ENCODE measurements at regions not wholly inside any gene's neighbourhood (a gene's known extent, or its start where the extent isn't known, plus 50 kb on each side); places are given as distances from the start of the nearest gene placed in this dataset.

DNA sequence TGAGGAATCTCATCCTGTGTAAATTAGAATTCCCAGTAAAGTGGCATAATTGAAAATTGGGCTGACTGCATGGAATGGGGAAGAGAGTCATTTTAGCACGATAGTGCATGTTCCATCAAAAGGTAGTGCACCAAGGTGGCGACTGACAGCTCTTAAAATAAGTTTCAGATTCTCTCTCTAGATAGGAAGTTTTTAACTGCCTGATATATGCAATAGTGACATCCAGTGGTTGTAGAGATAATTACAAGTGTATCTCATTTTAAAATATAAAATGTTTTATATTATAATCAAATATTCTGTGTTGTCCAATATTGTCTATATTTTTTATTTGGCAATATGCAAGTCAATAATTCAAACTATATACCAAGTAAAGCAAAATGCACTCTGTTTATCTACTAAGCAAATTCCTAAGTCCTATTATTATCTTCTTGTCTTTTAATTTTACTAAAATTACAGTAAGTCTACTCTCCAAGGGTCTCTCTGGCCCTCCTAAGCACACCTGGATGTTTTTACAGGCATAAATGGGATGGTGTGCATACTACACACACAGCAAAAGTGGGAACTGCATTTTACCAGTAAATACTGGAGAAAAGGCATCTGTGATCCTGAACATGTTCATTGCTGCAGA, 397.7 kb upstream of the HNRNPA3 start:
- Histone ChIP-seq H3K36me3 (ENCODE audit: control insufficient read depth in 4 of 4, insufficient read depth in 3 of 4, low read depth in 1 of 4, low read length in 3 of 4) (no peaks in the 10 kb centered on the region), H3K27me3 (ENCODE audit: control insufficient read depth in 4 of 4, insufficient read depth in 4 of 4, low read length in 3 of 4) (peaks cover 0 to 3% (median 1%) of the 10 kb centered on the region in 4 donors), H3K4me3 (ENCODE audit: low read depth in 1 of 3, low read length in 3 of 3) (no peak overlapping the region), H3K9ac (ENCODE audit: low read depth in 1 of 2, low read length in 2 of 2) (no peak overlapping the region), H3K9me3 (ENCODE audit: control insufficient read depth in 4 of 4, low read length in 3 of 4) (no peaks in the 10 kb centered on the region), H3K4me1 (ENCODE audit: control insufficient read depth in 4 of 4, insufficient read depth in 4 of 4, low read length in 3 of 4) (peaks cover 0 to 7% (median 3%) of the 10 kb centered on the region in 4 donors), H3K27ac (ENCODE audit: low read depth in 1 of 2, low read length in 2 of 2) (no peak overlapping the region)
- DNase-seq (ENCODE audit: low spot score): no peak
- 1% methylated on average over 2 of the region's 2 CpGs for WGBS
- TF ChIP-seq HNF4A (conservative IDR thresholded peaks at IDR 0.05): no peak
- TF ChIP-seq, protein P1, sequence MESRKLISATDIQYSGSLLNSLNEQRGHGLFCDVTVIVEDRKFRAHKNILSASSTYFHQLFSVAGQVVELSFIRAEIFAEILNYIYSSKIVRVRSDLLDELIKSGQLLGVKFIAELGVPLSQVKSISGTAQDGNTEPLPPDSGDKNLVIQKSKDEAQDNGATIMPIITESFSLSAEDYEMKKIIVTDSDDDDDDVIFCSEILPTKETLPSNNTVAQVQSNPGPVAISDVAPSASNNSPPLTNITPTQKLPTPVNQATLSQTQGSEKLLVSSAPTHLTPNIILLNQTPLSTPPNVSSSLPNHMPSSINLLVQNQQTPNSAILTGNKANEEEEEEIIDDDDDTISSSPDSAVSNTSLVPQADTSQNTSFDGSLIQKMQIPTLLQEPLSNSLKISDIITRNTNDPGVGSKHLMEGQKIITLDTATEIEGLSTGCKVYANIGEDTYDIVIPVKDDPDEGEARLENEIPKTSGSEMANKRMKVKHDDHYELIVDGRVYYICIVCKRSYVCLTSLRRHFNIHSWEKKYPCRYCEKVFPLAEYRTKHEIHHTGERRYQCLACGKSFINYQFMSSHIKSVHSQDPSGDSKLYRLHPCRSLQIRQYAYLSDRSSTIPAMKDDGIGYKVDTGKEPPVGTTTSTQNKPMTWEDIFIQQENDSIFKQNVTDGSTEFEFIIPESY (IDR thresholded peaks at IDR 0.05): no peak
- no peak for TF ChIP-seq FOXA1 (IDR thresholded peaks at IDR 0.05)
- no peak for TF ChIP-seq SP1 (IDR thresholded peaks at IDR 0.05)
- TF ChIP-seq TAF1 (conservative IDR thresholded peaks at IDR 0.05): no peak
- no peak for TF ChIP-seq RXRA (IDR thresholded peaks at IDR 0.05)
- no peak for TF ChIP-seq ATF3 (IDR thresholded peaks at IDR 0.05)
- TF ChIP-seq FOXA2 (IDR thresholded peaks at IDR 0.05): no peak
- TF ChIP-seq HNF4G (IDR thresholded peaks at IDR 0.05): no peak
- TF ChIP-seq, protein P2, sequence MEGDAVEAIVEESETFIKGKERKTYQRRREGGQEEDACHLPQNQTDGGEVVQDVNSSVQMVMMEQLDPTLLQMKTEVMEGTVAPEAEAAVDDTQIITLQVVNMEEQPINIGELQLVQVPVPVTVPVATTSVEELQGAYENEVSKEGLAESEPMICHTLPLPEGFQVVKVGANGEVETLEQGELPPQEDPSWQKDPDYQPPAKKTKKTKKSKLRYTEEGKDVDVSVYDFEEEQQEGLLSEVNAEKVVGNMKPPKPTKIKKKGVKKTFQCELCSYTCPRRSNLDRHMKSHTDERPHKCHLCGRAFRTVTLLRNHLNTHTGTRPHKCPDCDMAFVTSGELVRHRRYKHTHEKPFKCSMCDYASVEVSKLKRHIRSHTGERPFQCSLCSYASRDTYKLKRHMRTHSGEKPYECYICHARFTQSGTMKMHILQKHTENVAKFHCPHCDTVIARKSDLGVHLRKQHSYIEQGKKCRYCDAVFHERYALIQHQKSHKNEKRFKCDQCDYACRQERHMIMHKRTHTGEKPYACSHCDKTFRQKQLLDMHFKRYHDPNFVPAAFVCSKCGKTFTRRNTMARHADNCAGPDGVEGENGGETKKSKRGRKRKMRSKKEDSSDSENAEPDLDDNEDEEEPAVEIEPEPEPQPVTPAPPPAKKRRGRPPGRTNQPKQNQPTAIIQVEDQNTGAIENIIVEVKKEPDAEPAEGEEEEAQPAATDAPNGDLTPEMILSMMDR (IDR thresholded peaks at IDR 0.05; ENCODE audit: low read depth, low read length, missing input control): peak; percentile 42
- TF ChIP-seq RAD21 (IDR thresholded peaks at IDR 0.05): peak; percentile 84 to 85

- TF ChIP-seq FOXA1 (IDR thresholded peaks at IDR 0.05) (no peak), JUND (IDR thresholded peaks at IDR 0.05) (no peak), TAF1 (conservative IDR thresholded peaks at IDR 0.05) (no peak), REST (IDR thresholded peaks at IDR 0.05) (no peak), GABPA (IDR thresholded peaks at IDR 0.05 in 1 of 2, conservative IDR thresholded peaks at IDR 0.05 in 1 of 2) (no peak), YY1 (IDR thresholded peaks at IDR 0.05) (no peak), FOXA2 (IDR thresholded peaks at IDR 0.05) (no peak), HNF4A (conservative IDR thresholded peaks at IDR 0.05) (no peak), HNF4G (IDR thresholded peaks at IDR 0.05) (no peak), EGR1 (IDR thresholded peaks at IDR 0.05; ENCODE audit: low read depth in 2 of 2) (no peak), SP1 (IDR thresholded peaks at IDR 0.05) (no peak), ATF3 (IDR thresholded peaks at IDR 0.05) (no peak), NR2F2 (IDR thresholded peaks at IDR 0.05) (no peak), RXRA (IDR thresholded peaks at IDR 0.05) (no peak), RAD21 (IDR thresholded peaks at IDR 0.05) (no peak)
- TF ChIP-seq, protein P3, sequence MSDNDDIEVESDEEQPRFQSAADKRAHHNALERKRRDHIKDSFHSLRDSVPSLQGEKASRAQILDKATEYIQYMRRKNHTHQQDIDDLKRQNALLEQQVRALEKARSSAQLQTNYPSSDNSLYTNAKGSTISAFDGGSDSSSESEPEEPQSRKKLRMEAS (IDR thresholded peaks at IDR 0.05): no peak
- TF ChIP-seq, protein P2 (IDR thresholded peaks at IDR 0.05; ENCODE audit: low read depth, low read length, missing input control): no peak
- TF ChIP-seq, protein P1 (IDR thresholded peaks at IDR 0.05): no peak
- Histone ChIP-seq H3K27me3 (ENCODE audit: control insufficient read depth in 4 of 4, insufficient read depth in 4 of 4, low read length in 3 of 4) (peaks cover 0 to 6% (median 2%) of the 10 kb centered on the region in 4 donors), H3K27ac (ENCODE audit: low read depth in 1 of 2, low read length in 2 of 2) (no peak overlapping the region), H3K9me3 (ENCODE audit: control insufficient read depth in 4 of 4, low read length in 3 of 4) (no peaks in the 10 kb centered on the region), H3K4me3 (ENCODE audit: low read depth in 1 of 3, low read length in 3 of 3) (no peak overlapping the region), H3K9ac (ENCODE audit: low read depth in 1 of 2, low read length in 2 of 2) (no peak overlapping the region), H3K4me1 (ENCODE audit: control insufficient read depth in 4 of 4, insufficient read depth in 4 of 4, low read length in 3 of 4) (peaks cover 0 to 7% (median 3%) of the 10 kb centered on the region in 4 donors), H3K36me3 (ENCODE audit: control insufficient read depth in 4 of 4, insufficient read depth in 3 of 4, low read depth in 1 of 4, low read length in 3 of 4) (no peaks in the 10 kb centered on the region)
- no peak for DNase-seq (ENCODE audit: low spot score)
- WGBS: 77% methylated on average over 7 of the region's 7 CpGs
Observed at GRCh38 chr2:176817061-176817565, 395.5 kb upstream of the HNRNPA3 start.
